IMR-90 (cell line): ENCODE measurements at regions not wholly inside any gene's neighbourhood (a gene's known extent, or its start where the extent isn't known, plus 50 kb on each side); places are given as distances from the start of the nearest gene placed in this dataset.

ENCODE experiments used
- BHLHE40 ChIP-seq: fragments of 150-350 bp; IDR thresholded peaks from 2 replicates; pipeline ENCODE4 v1.6.1; 2016; ENCODE audit warnings: mild to moderate bottlenecking, low read depth, low read length
- CEBPB ChIP-seq: IDR thresholded peaks from 2 replicates; pipeline ENCODE4 v1.6.1; 2012; ENCODE audit warnings: low read depth, low read length, improper control_type of control experiment
- CTCF ChIP-seq: conservative IDR thresholded peaks from 2 replicates; pipeline ENCODE4 v1.5.1; 2012; ENCODE audit warnings: mild to moderate bottlenecking, low read depth, low read length, improper control_type of control experiment
- ELK1 ChIP-seq: fragments of 150-350 bp; IDR thresholded peaks from 2 replicates; pipeline ENCODE4 v1.6.1; 2016; ENCODE audit warnings: low read depth, mild to moderate bottlenecking, low read length, moderate library complexity, borderline replicate concordance
- FOS ChIP-seq: fragments of 150-350 bp; IDR thresholded peaks from 2 replicates; pipeline ENCODE4 v1.6.1; 2016; ENCODE audit warnings: low read depth, low read length
- MAZ ChIP-seq: IDR thresholded peaks from 2 replicates; pipeline ENCODE4 v1.6.1; 2012; ENCODE audit warnings: low read depth, mild to moderate bottlenecking, low read length, improper control_type of control experiment, moderate library complexity, borderline replicate concordance
- MXI1 ChIP-seq: IDR thresholded peaks from 2 replicates; pipeline ENCODE4 v1.6.1; 2012; ENCODE audit warnings: low read depth, mild to moderate bottlenecking, low read length, moderate library complexity, borderline replicate concordance
- POLR2A ChIP-seq: IDR thresholded peaks from 2 replicates; pipeline ENCODE4 v1.6.1; 2012; ENCODE audit warnings: mild to moderate bottlenecking, low read depth, low read length
- RAD21 ChIP-seq: IDR thresholded peaks from 2 replicates; pipeline ENCODE4 v1.6.1; 2012; ENCODE audit warnings: low read length, improper control_type of control experiment
- RCOR1 ChIP-seq: IDR thresholded peaks from 2 replicates; pipeline ENCODE4 v1.6.1; 2012; ENCODE audit warnings: mild to moderate bottlenecking, low read length, improper control_type of control experiment; ENCODE audit not compliant: insufficient replicate concordance
- RFX5 ChIP-seq: IDR thresholded peaks from 2 replicates; pipeline ENCODE4 v1.8.0; 2012; ENCODE audit warnings: low read depth, mild to moderate bottlenecking, low read length, moderate library complexity
- SMC3 ChIP-seq: fragments of 150-350 bp; IDR thresholded peaks from 2 replicates; pipeline ENCODE4 v1.6.1; 2016; ENCODE audit warnings: low read depth, mild to moderate bottlenecking, antibody characterized with exemption, low read length, moderate library complexity
- USF2 ChIP-seq: fragments of 150-350 bp; IDR thresholded peaks from 2 replicates; pipeline ENCODE4 v1.6.1; 2017; ENCODE audit warnings: mild to moderate bottlenecking, antibody characterized with exemption, low read length, low read depth

- no peak for TF ChIP-seq CTCF
- no peak for TF ChIP-seq MXI1
- no peak for TF ChIP-seq POLR2A
- TF ChIP-seq USF2: no peak
- TF ChIP-seq RAD21: no peak
- no peak for TF ChIP-seq BHLHE40
- no peak for TF ChIP-seq RFX5
- no peak for TF ChIP-seq ELK1
- TF ChIP-seq CEBPB: no peak
- TF ChIP-seq SMC3: no peak
- no peak for TF ChIP-seq MAZ
- TF ChIP-seq FOS: no peak
- TF ChIP-seq RCOR1: no peak
Observed at GRCh38 chr5:21244982-21245381, 1257.0 kb upstream of the CDH18 start.
